Stimulated activated CD8-positive, alpha-beta memory T cell treated with anti-CD3 and anti-CD28 coated beads, Interleukin-4, amount 100 ng/mL, for 48 hours (primary cell): ENCODE measurements at regions not wholly inside any gene's neighbourhood (a gene's known extent, or its start where the extent isn't known, plus 50 kb on each side); places are given as distances from the start of the nearest gene placed in this dataset.

Source experiments
- DNase-seq: peaks from one replicate; pipeline ENCODE4 v3.0.0-alpha.2; 2020

DNA sequence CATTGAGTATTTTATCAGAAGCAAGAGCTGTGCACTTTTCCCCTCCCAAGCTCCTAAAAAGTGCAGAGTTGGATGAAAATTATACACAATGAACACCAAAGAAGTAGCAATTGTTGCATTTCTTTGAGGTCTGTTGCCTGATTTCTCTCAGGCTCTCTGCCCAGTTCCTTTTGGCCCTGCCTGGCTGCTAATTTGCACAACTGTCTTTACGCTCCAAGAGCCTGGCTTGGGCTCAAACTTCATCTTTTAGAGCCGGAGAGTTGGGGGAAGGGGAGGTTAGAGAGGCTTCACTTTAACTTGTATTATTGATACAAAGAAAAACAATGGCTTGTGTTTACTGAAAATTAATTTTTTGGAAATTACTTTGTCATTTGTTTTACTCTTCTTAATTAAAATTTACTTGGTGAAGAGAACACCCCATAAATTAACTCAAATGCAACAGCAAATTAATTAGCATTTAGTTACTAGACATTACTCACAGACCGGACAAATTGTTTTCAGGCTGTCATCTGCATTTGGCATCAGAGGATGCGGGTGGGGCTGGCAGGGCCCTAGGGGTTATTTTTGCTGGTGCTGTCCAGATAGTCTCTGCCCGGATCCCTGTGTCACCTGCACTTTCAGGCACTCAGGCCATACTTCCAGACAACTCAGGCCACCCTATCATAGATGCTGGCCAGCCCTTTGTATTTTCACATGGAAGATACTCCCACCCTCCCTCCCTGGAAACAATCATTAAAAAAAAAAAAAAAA is 407.3 kb downstream of the NXPE2 start:
- DNase-seq: no peak

DNA sequence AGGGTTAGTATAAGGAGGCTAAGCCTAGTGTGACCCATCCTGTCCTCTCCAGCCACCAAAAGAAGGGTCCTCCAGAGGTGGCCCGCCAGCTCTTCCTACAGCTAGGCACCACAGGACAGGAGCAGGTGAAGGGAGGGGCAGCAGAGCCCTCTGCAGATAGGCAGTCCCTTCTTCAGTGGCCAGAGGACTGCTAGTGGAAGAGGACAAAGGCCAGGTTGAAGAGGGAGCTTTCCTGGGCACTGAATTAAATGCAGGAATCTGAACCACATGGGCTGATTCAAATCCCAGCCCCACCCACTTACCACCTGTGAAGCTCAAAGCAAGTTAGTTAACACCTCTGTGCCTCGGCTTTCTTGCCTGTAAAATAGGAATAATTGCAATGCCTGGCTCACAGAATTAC is 409.5 kb downstream of the NXPE2 start:
- no peak for DNase-seq

DNA sequence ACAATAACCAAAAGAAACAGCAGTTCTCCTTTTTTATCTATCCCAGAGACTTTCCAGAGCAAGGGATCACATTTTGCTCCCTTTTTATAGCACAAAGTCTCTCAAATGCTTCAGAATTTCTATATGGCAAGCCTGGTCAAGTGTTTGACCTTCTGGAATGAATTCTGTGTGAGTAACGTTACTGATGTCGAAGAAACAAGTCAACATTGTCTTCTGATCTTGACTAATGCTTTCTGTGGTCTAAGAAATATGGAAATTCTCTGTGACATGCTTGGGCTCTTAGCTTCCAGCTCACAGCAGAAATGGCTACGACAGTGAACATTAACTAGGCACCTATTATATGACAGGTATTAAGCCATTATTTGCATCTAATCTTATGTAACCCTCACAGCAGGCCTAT is 411.7 kb downstream of the CADM1 start:
- no peak for DNase-seq

DNA sequence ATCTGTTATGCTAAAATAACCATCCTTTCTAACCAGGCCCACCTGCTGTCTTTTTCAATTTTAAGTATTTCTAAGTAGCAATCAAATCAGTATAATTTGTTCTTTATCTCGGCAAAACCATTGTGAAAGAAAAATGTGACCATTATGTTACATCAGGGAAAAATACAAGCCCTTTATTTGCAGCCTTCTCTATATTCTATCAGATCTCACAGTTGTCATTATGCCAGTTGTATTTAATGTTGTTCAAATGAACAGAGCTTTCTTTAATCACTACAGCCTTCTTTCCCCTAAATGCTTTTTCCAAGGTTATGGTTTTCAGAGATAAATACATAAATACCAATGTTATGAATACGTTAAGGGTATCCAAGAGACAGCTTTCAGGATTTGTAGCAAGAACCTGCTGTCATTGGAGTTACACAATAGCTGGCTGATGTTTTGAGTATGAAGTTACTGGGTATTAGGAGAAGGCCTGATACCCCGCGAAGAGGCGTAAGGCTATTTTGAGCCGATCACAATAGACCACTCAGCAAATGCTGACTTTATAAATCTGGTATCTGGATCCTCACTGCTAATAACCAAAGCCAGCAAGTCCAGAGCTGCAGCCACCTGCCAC is 406.3 kb downstream of the CADM1 start:
- no peak for DNase-seq

DNA sequence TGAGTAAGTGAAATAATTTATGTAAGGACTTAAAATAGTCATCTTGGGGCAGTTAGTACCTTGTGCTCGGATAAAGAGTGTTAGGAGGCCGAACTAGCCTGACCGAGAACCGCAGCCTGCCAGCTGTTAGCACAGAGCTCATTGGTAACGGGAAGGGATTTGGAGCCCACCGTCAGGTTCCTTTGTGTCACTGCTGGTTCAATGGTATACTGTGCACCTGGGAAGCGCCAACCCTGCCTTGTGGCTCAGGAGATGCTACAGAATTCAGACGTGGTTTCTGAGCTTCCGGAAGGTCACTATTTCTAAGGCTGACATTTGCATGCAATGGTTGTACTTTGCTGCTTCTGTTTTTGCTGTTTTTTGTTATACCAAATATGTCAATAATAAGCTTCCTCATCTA is 403.5 kb downstream of the CADM1 start:
- DNase-seq: no peak

DNA sequence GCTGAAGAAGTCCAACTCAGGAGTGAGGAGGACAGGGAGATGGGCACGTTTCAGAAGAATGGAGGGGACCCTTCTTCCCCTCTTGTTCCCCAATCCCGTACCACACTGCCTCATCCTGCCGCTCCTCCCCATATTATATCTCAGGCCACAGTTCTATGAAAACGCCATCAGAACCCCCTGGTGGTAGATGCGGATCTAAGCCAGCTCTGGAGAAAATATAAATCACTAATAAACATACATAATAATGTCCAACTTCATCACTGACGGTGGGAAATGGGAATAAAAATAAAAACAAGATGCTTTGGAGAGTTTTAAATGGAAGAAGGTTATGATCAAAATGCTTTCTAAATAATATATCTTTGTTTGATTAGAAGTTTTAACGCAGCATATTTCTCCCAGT is 400.3 kb downstream of the CADM1 start:
- DNase-seq: no peak

DNA sequence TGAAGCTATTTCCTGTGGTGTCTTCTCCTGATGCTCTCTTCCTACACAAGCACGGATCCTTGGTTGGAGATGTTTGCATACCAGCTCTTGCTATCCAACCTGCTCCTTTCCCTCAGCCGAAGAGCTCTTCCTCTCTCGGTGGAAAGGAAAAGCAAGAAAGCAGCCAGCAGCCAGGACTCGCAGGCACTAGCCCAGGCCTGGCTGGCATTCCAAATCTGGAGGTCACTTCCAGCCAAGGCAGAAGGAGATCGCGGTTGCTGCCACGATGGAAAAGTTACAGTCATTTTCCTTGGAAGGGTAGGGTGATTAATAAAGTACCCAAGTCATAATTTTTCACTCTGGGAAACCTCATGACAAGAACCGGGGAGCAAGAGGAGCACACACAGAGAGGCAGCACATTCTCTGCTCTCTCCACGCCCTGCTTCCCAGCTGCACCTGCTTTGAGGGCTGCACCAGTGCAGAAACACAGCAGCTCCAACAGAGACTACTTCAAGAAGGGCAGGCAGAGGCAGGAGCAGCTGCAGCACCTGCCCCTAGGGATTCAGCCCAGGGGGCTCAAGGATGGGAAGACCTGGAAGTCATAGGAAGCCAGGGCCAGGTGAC is 399.3 kb downstream of the CADM1 start:
- no peak for DNase-seq

DNA sequence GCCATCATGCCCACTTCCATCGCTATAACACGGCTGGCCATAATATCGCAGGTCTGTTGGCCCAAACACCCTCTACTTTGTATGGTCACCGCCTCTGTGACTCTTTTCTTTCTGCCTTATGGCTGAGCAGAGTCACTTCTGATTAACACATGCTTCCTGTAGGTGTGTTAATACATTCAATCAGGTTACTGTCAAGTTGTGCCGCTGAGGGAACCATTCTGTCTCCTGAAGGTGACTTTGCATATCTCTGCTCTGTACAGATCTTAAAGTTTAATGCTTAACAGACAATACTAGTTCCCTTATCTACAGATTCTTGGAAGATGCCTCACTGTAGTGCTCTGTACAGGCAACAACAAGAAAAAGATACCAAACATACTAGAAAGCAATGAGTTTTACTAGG is 393.1 kb downstream of the CADM1 start:
- no peak for DNase-seq

DNA sequence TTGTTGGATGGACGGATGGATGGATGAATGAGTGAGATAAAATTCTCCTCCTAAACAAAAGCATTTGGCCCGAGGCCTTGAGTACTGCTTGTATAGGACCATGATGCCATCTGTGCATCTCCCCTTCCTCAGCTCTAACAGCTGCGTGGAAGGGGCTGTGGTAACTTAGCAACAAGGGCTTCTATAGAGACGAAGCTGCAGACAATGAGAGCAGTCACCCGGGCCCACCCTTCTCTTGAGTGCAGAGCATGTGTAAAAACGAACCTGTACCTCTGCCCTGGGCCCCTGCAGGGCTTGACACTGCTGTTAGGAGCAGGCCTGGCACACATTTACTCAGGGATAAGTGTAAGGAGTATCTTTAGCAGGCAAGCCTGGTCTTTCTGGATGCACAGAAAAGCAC is 391.5 kb downstream of the CADM1 start:
- DNase-seq: no peak

DNA sequence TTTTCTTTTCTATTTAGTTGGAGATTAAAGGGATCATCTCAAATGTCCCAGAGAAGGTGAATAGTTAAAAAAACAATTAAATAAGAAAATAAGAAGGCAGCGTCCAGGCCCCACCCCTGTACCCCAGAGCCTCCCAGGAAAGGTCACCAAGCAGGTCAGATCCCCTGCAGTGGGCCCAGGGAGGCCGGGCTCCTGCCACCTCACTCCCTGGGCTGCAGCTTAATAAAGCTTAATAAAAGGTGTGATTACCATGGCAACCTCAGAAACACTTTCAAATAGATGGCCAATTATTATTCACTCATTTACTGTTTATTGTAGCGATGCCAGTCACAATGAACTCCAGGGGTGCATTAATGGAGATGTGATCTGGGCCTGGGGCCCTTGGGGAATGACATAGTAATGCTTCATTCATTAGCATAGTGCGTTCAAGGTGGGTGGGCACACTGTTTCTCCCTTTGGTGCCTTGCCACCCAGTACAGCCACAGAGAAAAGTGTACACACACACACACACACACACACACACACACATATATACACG is 386.2 kb downstream of the CADM1 start:
- no peak for DNase-seq

DNA sequence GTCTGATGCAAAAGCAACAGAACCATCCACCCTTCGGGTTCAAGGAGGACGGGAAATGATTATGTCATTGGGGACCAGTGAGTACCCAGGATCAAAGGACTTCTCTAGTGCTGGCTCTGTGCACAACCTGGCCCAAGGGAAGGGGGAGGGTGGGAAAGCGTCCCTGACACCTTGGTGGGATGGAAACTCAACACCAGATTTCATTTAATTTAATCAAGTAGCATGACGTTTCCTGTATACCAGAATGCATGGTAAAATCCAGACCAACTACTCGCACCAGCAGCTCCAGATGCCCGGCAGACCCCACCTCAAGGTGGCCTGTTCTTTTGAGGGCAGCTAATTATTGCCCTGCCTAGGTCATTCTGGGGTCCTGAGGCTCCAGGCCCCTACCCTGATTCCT is 385.1 kb downstream of the CADM1 start:
- DNase-seq: no peak
